ENCODE measurements at regions not wholly inside any gene's neighbourhood (a gene's known extent, or its start where the extent isn't known, plus 50 kb on each side); places are given as distances from the start of the nearest gene placed in this dataset.

GRCh38 chr18:67308819-67309218 lies 207.7 kb downstream of the DSEL start:
- 65 to 76% methylated on average over 4 of the region's 4 CpGs for WGBS, 2 donors
- no peaks in the 10 kb centered on the region for H3K4me1 ChIP-seq
- no peak for TF ChIP-seq POLR2A (IDR thresholded peaks at IDR 0.05)
- no peak for TF ChIP-seq CTCF (IDR thresholded peaks at IDR 0.05)
- no peak for TF ChIP-seq POLR2AphosphoS5 (IDR thresholded peaks at IDR 0.05)
- no peak for TF ChIP-seq EP300 (IDR thresholded peaks at IDR 0.05)
- no peaks in the 10 kb centered on the region for H3K36me3 ChIP-seq
- no peak overlapping the region for H3K4me3 ChIP-seq
- no peaks in the 10 kb centered on the region for H3K9me3 ChIP-seq
- no peaks in the 10 kb centered on the region for H3K27me3 ChIP-seq
- no peak for DNase-seq
- no peak for ATAC-seq (ENCODE audit: low FRiP score in 2 of 2)
- H3K27ac ChIP-seq, result no peak overlapping the region

GRCh38 chr18:67305466-67305865 lies 211.1 kb downstream of the DSEL start:
- H3K9me3 ChIP-seq, result peaks cover 0 to 3% (median 1%) of the 10 kb centered on the region in 4 donors
- H3K27me3 ChIP-seq, result no peaks in the 10 kb centered on the region
- ATAC-seq (ENCODE audit: low FRiP score in 2 of 2) (no peak), DNase-seq (no peak)
- H3K4me1 ChIP-seq, result no peaks in the 10 kb centered on the region
- H3K27ac ChIP-seq, result no peak overlapping the region
- 67 to 87% methylated on average over 3 of the region's 3 CpGs for WGBS, 2 donors
- no peaks in the 10 kb centered on the region for H3K36me3 ChIP-seq
- TF ChIP-seq CTCF (IDR thresholded peaks at IDR 0.05) (no peak), EP300 (IDR thresholded peaks at IDR 0.05) (no peak), POLR2AphosphoS5 (IDR thresholded peaks at IDR 0.05) (no peak), POLR2A (IDR thresholded peaks at IDR 0.05) (no peak)
- H3K4me3 ChIP-seq, result no peak overlapping the region

GRCh38 chr18:67302043-67302442 lies 214.5 kb downstream of the DSEL start:
- no peak for ATAC-seq (ENCODE audit: low FRiP score in 2 of 2)
- no peaks in the 10 kb centered on the region for H3K36me3 ChIP-seq

GRCh38 chr18:67301592-67301991 lies 214.9 kb downstream of the DSEL start:
- no peaks in the 10 kb centered on the region for H3K27me3 ChIP-seq
- WGBS, 2 donors, result 88 to 95% methylated on average over 1 of the region's 1 CpG
- no peaks in the 10 kb centered on the region for H3K4me1 ChIP-seq
- peaks cover 0 to 9% (median 3%) of the 10 kb centered on the region in 4 donors for H3K9me3 ChIP-seq
- no peak for TF ChIP-seq POLR2A (IDR thresholded peaks at IDR 0.05)
- no peak for TF ChIP-seq POLR2AphosphoS5 (IDR thresholded peaks at IDR 0.05)
- TF ChIP-seq EP300 (IDR thresholded peaks at IDR 0.05), result no peak
- TF ChIP-seq CTCF (IDR thresholded peaks at IDR 0.05), result no peak
- H3K36me3 ChIP-seq, result no peaks in the 10 kb centered on the region
- DNase-seq (no peak), ATAC-seq (ENCODE audit: low FRiP score in 2 of 2) (no peak)
- H3K27ac ChIP-seq, result no peak overlapping the region
- no peak overlapping the region for H3K4me3 ChIP-seq

More at GRCh38 chr18:67302043-67302442, 214.5 kb downstream of the DSEL start:
- H3K4me1 ChIP-seq, result no peaks in the 10 kb centered on the region
- no peak overlapping the region for H3K4me3 ChIP-seq
- TF ChIP-seq CTCF (IDR thresholded peaks at IDR 0.05), result no peak
- no peak for TF ChIP-seq POLR2AphosphoS5 (IDR thresholded peaks at IDR 0.05)
- no peak for TF ChIP-seq EP300 (IDR thresholded peaks at IDR 0.05)
- no peak for TF ChIP-seq POLR2A (IDR thresholded peaks at IDR 0.05)
- peaks cover 0 to 9% (median 3%) of the 10 kb centered on the region in 4 donors for H3K9me3 ChIP-seq
- H3K27ac ChIP-seq, result no peak overlapping the region
- DNase-seq, result no peak
- 55 to 64% methylated on average over 1 of the region's 1 CpG for WGBS, 2 donors
- H3K27me3 ChIP-seq, result no peaks in the 10 kb centered on the region

GRCh38 chr18:67300498-67300897 lies 216.0 kb downstream of the DSEL start:
- TF ChIP-seq POLR2A (IDR thresholded peaks at IDR 0.05) (no peak), POLR2AphosphoS5 (IDR thresholded peaks at IDR 0.05) (no peak), CTCF (IDR thresholded peaks at IDR 0.05) (no peak), EP300 (IDR thresholded peaks at IDR 0.05) (no peak)
- no peak overlapping the region for H3K4me3 ChIP-seq
- no peaks in the 10 kb centered on the region for H3K4me1 ChIP-seq
- H3K9me3 ChIP-seq, result peaks cover 0 to 9% (median 3%) of the 10 kb centered on the region in 4 donors
- DNase-seq, result no peak
- H3K27me3 ChIP-seq, result no peaks in the 10 kb centered on the region
- WGBS, 2 donors, result 93 to 98% methylated on average over 4 of the region's 4 CpGs
- ATAC-seq (ENCODE audit: low FRiP score in 2 of 2), result no peak
- H3K36me3 ChIP-seq, result no peaks in the 10 kb centered on the region
- no peak overlapping the region for H3K27ac ChIP-seq
